ENCODE measurements at regions not wholly inside any gene's neighbourhood (a gene's known extent, or its start where the extent isn't known, plus 50 kb on each side); places are given as distances from the start of the nearest gene placed in this dataset.
A peak's percentile ranks its signal among the peaks of the same experiment; 100 is the strongest.

DNA sequence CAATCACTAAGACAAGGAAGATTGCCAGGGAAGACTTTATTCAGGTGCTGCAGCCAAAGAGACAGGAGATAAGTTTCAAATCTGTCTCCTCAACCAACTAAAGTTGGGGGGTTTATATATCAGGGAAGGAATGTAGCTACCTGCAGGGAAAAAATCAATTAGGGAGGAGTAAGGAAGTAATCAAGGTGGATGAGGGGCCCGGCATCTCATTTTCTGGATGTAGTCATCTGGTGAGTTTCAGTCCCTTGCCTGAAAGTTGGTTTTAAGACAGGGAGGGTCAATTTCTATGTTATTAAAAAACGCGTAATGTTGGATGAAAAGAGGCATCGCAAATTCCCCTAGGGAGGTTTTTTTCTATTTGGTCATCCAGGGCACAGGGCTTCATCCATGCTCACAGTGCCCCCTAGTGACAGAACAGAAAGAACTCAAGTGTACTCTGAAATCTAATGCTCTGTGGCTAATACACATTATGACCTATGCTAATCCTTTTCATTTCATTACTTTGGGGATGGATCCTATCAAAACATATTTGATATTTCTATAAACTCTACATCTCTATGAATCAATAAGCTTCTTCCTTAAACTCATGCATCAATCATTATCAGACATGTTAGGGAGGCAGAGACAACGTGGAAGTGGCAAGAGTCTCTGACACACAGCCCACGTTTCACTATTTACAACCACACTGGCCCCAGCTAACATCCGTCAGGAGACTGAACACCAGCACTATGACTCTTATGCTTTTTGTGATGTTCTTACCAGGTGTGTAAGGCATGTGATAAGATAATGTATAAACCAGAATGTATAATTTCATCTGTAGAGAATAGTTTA is 1577.0 kb upstream of the TENM3 start:
- TF ChIP-seq, protein P1, sequence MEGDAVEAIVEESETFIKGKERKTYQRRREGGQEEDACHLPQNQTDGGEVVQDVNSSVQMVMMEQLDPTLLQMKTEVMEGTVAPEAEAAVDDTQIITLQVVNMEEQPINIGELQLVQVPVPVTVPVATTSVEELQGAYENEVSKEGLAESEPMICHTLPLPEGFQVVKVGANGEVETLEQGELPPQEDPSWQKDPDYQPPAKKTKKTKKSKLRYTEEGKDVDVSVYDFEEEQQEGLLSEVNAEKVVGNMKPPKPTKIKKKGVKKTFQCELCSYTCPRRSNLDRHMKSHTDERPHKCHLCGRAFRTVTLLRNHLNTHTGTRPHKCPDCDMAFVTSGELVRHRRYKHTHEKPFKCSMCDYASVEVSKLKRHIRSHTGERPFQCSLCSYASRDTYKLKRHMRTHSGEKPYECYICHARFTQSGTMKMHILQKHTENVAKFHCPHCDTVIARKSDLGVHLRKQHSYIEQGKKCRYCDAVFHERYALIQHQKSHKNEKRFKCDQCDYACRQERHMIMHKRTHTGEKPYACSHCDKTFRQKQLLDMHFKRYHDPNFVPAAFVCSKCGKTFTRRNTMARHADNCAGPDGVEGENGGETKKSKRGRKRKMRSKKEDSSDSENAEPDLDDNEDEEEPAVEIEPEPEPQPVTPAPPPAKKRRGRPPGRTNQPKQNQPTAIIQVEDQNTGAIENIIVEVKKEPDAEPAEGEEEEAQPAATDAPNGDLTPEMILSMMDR (conservative IDR thresholded peaks at IDR 0.05; ENCODE audit: low read length), result peak; percentile 57
- peak; percentile 31 for DNase-seq (ENCODE audit: low read depth)
- H3K4me3 ChIP-seq (ENCODE audit: low read length), result no peak overlapping the region

DNA sequence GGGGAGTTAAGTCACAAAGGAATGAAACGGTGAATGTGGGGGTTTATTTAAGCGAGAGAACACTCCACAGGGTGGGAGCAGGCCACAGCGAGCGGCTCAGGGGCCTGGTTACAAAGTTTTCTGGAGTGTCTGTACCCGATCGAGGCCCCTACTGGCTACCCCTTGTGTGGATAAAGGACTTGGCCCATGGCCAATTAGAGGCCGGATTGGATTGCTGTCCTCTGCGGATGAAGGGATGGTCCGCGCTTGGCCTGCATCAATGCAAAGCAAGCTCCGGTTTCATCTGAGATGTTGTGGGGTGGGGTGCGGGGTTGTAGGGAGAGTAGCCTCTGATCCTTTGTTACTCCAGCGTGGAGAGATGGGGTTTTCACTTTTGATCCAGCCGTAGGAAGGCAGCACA is 1574.5 kb upstream of the TENM3 start:
- no peak overlapping the region for H3K4me3 ChIP-seq (ENCODE audit: low read length)
- TF ChIP-seq, protein P1 (conservative IDR thresholded peaks at IDR 0.05; ENCODE audit: low read length), result no peak
- DNase-seq (ENCODE audit: low read depth), result no peak

DNA sequence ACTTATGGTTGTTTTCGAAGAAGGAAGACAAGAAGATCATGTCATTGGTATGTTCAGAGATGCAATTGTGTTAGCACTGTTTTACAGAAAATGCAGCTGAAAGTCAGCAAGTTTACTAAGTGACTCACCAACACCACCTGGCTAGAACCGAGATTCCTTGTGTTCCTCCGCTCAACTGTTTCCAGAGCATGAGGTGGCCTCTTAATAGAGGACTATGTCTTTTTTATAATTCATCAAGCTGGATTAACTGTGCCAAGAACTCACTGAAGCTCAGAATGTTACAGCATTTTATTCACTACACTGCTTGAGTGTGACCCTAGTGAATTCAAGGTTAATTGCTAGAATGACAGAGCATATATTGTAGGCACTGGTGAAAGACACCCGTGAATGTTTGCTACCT is 1573.5 kb upstream of the TENM3 start:
- TF ChIP-seq, protein P1 (conservative IDR thresholded peaks at IDR 0.05; ENCODE audit: low read length), result no peak
- H3K4me3 ChIP-seq (ENCODE audit: low read length), result no peak overlapping the region
- DNase-seq (ENCODE audit: low read depth), result no peak

DNA sequence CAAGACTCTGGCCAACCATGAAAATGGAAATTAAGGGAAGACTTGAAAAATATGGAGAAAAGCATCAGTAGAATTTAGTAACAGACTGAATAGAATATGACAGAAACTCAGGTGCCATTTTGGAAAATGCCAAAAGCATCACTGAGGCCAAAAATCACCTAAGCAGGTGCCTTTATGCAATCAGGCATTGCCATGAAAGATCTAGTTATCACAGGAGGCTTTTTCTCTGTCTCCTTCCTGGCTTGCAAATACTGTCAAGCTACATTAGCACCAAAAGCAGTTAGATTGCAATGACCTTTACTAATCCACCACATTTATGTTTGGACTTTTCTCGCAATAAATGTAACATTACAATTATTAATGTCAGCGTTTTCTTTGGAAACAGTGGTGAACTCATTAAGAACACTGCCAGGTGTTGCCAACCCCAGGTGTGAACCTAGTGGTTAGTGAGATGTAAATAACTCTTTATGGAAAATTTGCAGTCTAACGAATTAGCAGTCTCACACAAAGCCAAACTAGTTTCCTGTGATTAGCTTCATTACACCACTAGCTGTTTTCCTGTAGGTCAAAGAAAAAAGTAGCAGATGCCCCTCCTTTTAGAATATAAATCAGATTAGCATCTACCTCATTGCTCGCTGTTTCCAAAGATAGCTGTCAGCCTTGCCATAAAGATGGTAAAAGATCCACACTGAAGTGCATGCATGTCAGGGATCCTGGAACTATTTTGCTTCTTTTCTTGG is 1568.4 kb upstream of the TENM3 start:
- TF ChIP-seq, protein P1 (conservative IDR thresholded peaks at IDR 0.05; ENCODE audit: low read length), result no peak
- no peak for DNase-seq (ENCODE audit: low read depth)

DNA sequence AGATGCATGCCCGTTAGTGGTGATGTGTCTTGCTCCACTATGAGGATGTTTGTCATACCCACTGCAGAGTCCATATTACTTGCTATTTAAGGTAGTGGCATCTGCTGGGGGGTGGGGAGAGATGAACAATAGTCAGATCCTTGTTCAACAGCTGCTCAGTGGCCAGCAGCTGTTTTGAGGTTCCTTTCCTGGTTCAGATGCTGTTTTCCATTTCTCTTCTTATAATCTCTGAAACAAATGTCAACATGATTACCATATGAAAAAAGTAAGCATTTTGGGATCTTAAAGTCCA is 1567.9 kb upstream of the TENM3 start:
- DNase-seq (ENCODE audit: low read depth), result no peak
- TF ChIP-seq, protein P1 (conservative IDR thresholded peaks at IDR 0.05; ENCODE audit: low read length), result no peak
- H3K4me3 ChIP-seq (ENCODE audit: low read length), result no peak overlapping the region

More for the DNA sequence above, 1568.4 kb upstream of the TENM3 start:
- no peak overlapping the region for H3K4me3 ChIP-seq (ENCODE audit: low read length)

DNA sequence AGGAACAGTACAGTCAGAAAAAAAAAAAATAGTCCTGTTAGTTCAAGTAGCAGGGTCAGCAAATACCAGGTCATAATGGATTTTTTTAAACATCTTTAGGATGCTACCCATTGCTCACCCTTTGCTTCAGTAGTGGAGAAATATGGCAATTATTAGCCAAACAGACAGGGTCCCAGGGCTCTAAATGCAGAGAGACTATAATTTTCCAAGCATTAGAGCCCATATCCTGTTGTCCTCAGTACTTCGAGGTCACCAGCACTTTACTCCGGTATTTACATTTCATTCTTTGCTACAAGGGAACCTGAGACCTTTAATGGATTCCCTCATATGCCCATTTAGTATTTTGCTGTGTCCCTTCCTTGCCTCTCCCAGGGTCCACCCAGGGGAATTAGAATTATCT is 1562.9 kb upstream of the TENM3 start:
- H3K4me3 ChIP-seq (ENCODE audit: low read length), result no peak overlapping the region
- TF ChIP-seq, protein P1 (conservative IDR thresholded peaks at IDR 0.05; ENCODE audit: low read length), result no peak
- DNase-seq (ENCODE audit: low read depth), result no peak

DNA sequence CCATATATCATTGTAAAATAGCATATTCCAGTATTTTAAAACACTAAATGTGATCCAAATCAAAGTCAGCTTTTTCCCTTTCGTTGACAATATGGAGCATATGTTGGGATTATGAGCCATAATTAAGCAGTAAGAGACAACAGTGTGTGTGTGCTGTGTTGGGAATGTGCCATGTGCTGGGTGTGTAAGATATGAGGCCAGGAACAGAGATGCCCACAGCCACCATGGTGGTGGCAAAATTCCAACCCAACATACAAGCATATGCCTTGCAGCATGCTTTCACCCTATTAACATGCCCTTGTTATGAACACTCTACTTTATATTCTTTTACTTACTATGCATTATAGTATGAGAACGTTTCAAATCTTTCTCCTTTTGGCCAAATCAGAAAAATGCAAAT is 1560.4 kb upstream of the TENM3 start:
- no peak for DNase-seq (ENCODE audit: low read depth)
- no peak overlapping the region for H3K4me3 ChIP-seq (ENCODE audit: low read length)
- TF ChIP-seq, protein P1 (conservative IDR thresholded peaks at IDR 0.05; ENCODE audit: low read length), result no peak
